ENCODE measurements at regions not wholly inside any gene's neighbourhood (a gene's known extent, or its start where the extent isn't known, plus 50 kb on each side); places are given as distances from the start of the nearest gene placed in this dataset.

- H3K4me3 Mint-ChIP-seq, result no peak overlapping the region
- no peak for TF ChIP-seq CTCF (conservative IDR thresholded peaks at IDR 0.05)
- no peaks in the 10 kb centered on the region for H3K36me3 Mint-ChIP-seq
- no peaks in the 10 kb centered on the region for H3K9me3 Mint-ChIP-seq
- no peak for DNase-seq (ENCODE audit: extremely low spot score, unreplicated experiment)
- peaks cover 12% of the 10 kb centered on the region for H3K27me3 Mint-ChIP-seq
- no peaks in the 10 kb centered on the region for H3K4me1 Mint-ChIP-seq (ENCODE audit: unreplicated experiment)
- no peak overlapping the region for H3K27ac Mint-ChIP-seq
Measured at GRCh38 chr4:62814510-62815047, 1594.7 kb downstream of the TECRL start.

- Mint-ChIP-seq H3K27me3 (no peaks in the 10 kb centered on the region), H3K4me1 (ENCODE audit: unreplicated experiment) (no peaks in the 10 kb centered on the region), H3K36me3 (no peaks in the 10 kb centered on the region), H3K27ac (no peak overlapping the region), H3K9me3 (no peaks in the 10 kb centered on the region), H3K4me3 (no peak overlapping the region)
- no peak for DNase-seq (ENCODE audit: extremely low spot score, unreplicated experiment)
- no peak for TF ChIP-seq CTCF (conservative IDR thresholded peaks at IDR 0.05)
Measured at GRCh38 chr4:62806816-62807215, 1602.4 kb downstream of the TECRL start.

DNA sequence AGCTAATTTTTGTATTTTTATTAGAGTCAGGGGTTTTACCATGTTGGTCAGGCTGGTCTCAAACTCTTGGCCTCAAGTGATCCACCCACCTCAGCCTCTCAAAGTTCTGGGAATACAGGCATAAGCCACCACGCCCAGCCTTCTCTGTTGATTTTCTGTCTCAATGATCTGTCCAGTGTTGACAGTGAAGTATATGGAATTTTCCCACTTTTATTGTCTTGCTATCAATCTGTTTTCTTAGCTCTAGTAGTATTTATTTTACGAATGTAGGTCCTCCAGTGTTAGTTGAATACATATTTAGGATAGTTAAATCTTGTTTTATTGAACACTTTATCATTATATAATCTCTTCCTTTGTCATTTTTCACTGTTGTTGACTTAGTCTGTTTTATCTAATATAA is 1603.9 kb downstream of the ADGRL3 start:
- no peak for DNase-seq (ENCODE audit: extremely low spot score, unreplicated experiment)
- no peaks in the 10 kb centered on the region for H3K4me1 Mint-ChIP-seq (ENCODE audit: unreplicated experiment)
- H3K27ac Mint-ChIP-seq, result no peak overlapping the region
- H3K36me3 Mint-ChIP-seq, result no peaks in the 10 kb centered on the region
- H3K9me3 Mint-ChIP-seq, result no peaks in the 10 kb centered on the region
- H3K4me3 Mint-ChIP-seq, result no peak overlapping the region
- no peaks in the 10 kb centered on the region for H3K27me3 Mint-ChIP-seq
- TF ChIP-seq CTCF (conservative IDR thresholded peaks at IDR 0.05), result no peak

GRCh38 chr4:62797221-62797620 is 1597.1 kb downstream of the ADGRL3 start:
- H3K27ac Mint-ChIP-seq, result no peak overlapping the region
- H3K27me3 Mint-ChIP-seq, result no peaks in the 10 kb centered on the region
- H3K4me1 Mint-ChIP-seq (ENCODE audit: unreplicated experiment), result no peaks in the 10 kb centered on the region
- no peaks in the 10 kb centered on the region for H3K9me3 Mint-ChIP-seq
- DNase-seq (ENCODE audit: extremely low spot score, unreplicated experiment), result no peak
- no peak for TF ChIP-seq CTCF (conservative IDR thresholded peaks at IDR 0.05)
- H3K4me3 Mint-ChIP-seq, result no peak overlapping the region
- H3K36me3 Mint-ChIP-seq, result no peaks in the 10 kb centered on the region

DNA sequence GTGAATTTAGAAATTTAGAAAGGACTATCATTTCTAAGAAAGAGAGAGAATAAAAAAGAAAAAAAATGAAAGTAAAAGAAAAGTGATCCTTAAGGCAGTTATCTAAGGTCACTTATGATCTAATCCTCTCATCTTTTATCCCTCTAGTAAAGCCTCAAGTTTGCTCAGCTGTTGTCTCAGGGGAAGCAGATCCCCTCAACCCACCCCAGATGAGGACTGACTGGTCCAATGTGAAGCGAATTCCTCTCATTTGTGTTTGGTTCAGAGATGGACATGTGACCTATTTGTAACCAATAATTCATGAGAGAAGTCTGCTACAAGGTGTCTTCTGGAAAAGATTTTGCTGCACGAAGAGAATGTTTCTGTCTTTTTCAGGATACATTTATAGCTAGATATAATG is 1591.3 kb downstream of the ADGRL3 start:
- Mint-ChIP-seq H3K9me3 (no peaks in the 10 kb centered on the region), H3K4me3 (no peak overlapping the region), H3K36me3 (no peaks in the 10 kb centered on the region), H3K27me3 (no peaks in the 10 kb centered on the region), H3K4me1 (ENCODE audit: unreplicated experiment) (no peaks in the 10 kb centered on the region), H3K27ac (no peak overlapping the region)
- TF ChIP-seq CTCF (conservative IDR thresholded peaks at IDR 0.05), result no peak
- DNase-seq (ENCODE audit: extremely low spot score, unreplicated experiment), result no peak
